Cardiac muscle cell (in vitro differentiated cells and primary cell): ENCODE measurements at regions not wholly inside any gene's neighbourhood (a gene's known extent, or its start where the extent isn't known, plus 50 kb on each side); places are given as distances from the start of the nearest gene placed in this dataset.

Experiments used
- DNase-seq, 2 donors: peaks; one replicate each; pipeline versions ENCODE4 v3.0.0 to v3.0.0-alpha.2; 2010 to 2017; ENCODE audit warnings: low read depth in 1 of 2, low spot score in 1 of 2
- H3K27ac ChIP-seq: fragments of 200-600 bp; sonication (generic); 2 replicates; pipeline ENCODE4 v1.5.1; 2016
- H3K27me3 ChIP-seq: fragments of 200-600 bp; sonication (generic); 2 replicates; pipeline ENCODE4 v1.6.0; 2016; ENCODE audit warnings: control low read depth
- H3K36me3 ChIP-seq: fragments of 200-600 bp; sonication (generic); 2 replicates; pipeline ENCODE4 v1.5.1; 2016; ENCODE audit warnings: control low read depth
- H3K4me1 ChIP-seq: fragments of 200-600 bp; sonication (generic); 2 replicates; pipeline ENCODE4 v1.8.1; 2017; ENCODE audit warnings: low read depth, mild to moderate bottlenecking, mixed run types
- H3K4me3 ChIP-seq: fragments of 200-600 bp; sonication (generic); 2 replicates; pipeline ENCODE4 v1.5.1; 2016; ENCODE audit warnings: mild to moderate bottlenecking
- H3K9me3 ChIP-seq: fragments of 200-600 bp; sonication (generic); 2 replicates; pipeline ENCODE4 v1.5.1; 2017; ENCODE audit warnings: low read depth, mild to moderate bottlenecking, control low read depth
- TF ChIP-seq, protein P1 (sequence below): IDR thresholded peaks from 2 replicates; pipeline ENCODE4 v1.5.1; 2012; ENCODE audit warnings: low read depth, mild to moderate bottlenecking, low read length

DNA sequence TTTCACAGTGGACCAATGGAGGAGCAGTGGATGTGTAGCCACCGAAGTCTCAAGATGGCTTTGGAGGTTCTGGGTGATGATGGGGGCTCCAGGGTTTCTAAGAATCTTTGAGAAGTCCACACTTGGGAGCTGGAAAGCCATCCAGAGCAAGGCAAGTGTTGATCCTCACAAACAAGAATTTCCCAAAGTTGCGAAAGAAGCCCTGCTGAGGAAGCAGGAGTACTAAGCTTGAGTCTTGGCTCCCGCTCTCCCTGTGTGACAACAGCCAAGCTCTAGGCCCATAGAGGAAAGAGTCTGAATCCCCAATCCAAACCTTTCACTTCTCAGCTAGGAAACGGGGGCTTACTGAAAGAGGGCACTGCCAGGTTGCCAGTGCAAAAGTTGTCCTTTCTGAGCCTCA, 106.0 kb downstream of the EDN3 start:
- H3K27me3 ChIP-seq: peaks cover 21% of the 10 kb centered on the region
- H3K36me3 ChIP-seq: no peaks in the 10 kb centered on the region
- peak in 1 of 2 donors; percentile 7 for DNase-seq
- H3K4me1 ChIP-seq: peaks cover 6% of the 10 kb centered on the region
- no peaks in the 10 kb centered on the region for H3K9me3 ChIP-seq
- no peak overlapping the region for H3K4me3 ChIP-seq
- H3K27ac ChIP-seq: no peak overlapping the region
- TF ChIP-seq, protein P1, sequence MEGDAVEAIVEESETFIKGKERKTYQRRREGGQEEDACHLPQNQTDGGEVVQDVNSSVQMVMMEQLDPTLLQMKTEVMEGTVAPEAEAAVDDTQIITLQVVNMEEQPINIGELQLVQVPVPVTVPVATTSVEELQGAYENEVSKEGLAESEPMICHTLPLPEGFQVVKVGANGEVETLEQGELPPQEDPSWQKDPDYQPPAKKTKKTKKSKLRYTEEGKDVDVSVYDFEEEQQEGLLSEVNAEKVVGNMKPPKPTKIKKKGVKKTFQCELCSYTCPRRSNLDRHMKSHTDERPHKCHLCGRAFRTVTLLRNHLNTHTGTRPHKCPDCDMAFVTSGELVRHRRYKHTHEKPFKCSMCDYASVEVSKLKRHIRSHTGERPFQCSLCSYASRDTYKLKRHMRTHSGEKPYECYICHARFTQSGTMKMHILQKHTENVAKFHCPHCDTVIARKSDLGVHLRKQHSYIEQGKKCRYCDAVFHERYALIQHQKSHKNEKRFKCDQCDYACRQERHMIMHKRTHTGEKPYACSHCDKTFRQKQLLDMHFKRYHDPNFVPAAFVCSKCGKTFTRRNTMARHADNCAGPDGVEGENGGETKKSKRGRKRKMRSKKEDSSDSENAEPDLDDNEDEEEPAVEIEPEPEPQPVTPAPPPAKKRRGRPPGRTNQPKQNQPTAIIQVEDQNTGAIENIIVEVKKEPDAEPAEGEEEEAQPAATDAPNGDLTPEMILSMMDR: no peak

DNA sequence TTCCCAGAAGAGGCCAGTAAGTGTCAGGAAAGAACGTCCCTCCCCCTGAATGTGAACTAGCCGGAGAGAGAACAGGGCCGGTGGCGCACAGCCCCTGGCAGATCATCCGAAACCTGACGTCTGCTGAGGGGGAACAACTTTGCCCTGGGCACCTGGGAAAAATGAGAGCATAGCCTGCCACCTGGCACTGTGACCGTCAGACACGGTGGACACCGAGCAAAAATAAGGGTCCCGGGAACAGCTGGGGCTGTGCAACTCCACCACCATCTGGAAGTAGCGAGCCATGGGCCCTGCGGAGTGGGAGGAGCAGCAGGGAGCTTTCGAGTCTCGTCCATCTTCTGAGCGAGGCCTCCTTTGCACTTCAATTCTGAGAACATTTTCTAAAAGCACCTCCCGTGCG, 110.8 kb downstream of the EDN3 start:
- Histone ChIP-seq H3K27ac (no peak overlapping the region), H3K4me3 (no peak overlapping the region), H3K36me3 (no peaks in the 10 kb centered on the region), H3K27me3 (no peaks in the 10 kb centered on the region), H3K9me3 (no peaks in the 10 kb centered on the region), H3K4me1 (peaks cover 21% of the 10 kb centered on the region)
- TF ChIP-seq, protein P1: no peak
- DNase-seq: no peak

DNA sequence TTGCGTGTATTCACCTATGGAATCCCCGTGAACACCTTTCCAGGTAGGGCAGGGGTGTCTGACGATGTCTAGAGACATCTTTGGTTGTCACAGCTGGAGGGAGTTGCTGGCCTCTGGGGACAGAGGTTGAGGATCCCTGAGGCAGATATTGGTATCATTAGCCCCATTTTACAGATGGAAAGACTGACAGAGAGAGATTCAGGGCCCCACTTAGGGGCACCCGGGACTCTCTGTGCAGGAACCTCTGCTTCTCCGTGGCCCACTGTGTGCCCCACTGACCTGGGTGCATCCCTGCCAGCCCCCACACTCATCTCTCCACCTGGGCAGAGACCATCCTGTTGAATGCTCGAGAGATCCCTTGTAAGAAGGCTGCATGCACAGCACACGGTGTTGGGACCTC, 111.2 kb downstream of the EDN3 start:
- Histone ChIP-seq H3K27me3 (no peaks in the 10 kb centered on the region), H3K36me3 (no peaks in the 10 kb centered on the region), H3K9me3 (no peaks in the 10 kb centered on the region), H3K4me1 (peaks cover 21% of the 10 kb centered on the region), H3K4me3 (no peak overlapping the region), H3K27ac (no peak overlapping the region)
- DNase-seq: no peak
- TF ChIP-seq, protein P1: no peak

DNA sequence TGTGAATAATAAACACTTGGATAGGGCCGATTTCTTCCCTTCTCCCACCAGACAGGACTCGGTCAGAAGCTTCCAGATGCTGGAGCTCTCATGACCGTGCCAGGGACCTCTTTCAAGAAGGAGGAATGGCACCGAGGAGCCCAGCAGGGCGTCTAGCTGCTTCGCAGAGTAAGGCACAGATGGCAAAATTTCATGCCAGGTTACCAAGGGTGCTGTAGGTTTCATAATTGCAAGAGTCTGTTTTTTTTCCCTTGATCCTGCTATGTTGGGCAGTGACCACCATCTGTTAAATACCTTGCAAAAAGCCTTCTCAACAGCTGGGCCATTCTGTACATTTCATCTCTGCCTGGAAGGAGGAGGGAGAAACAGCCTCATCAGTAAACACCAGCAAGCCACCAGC, 111.8 kb downstream of the EDN3 start:
- H3K4me3 ChIP-seq: no peak overlapping the region
- H3K4me1 ChIP-seq: peaks cover 21% of the 10 kb centered on the region
- no peaks in the 10 kb centered on the region for H3K9me3 ChIP-seq
- peak overlapping the region; percentile 93 for H3K27ac ChIP-seq
- no peaks in the 10 kb centered on the region for H3K27me3 ChIP-seq
- no peaks in the 10 kb centered on the region for H3K36me3 ChIP-seq
- TF ChIP-seq, protein P1: no peak
- no peak for DNase-seq

DNA sequence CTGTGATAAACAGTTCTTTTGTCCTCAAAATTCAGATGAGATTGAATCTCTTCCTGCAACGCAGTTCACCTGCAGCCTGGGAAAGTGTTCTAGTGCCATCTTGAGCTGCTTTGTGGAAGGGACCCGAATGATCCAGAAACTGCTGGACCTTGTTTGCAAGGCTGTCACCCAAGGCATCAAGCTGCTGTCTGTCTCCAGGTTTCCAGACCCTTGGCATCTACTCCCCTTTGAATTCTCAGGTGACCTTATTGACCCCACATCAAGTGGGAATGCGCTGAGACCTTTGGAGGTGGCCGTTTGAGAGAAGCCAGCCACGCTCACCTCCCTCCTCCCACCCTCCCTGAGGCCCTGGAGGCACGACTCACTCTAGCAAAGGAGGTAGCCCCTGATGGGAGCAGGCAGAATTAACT, 112.5 kb downstream of the EDN3 start:
- Histone ChIP-seq H3K36me3 (no peaks in the 10 kb centered on the region), H3K27ac (peak overlapping the region; percentile 93), H3K4me1 (peaks cover 21% of the 10 kb centered on the region), H3K9me3 (no peaks in the 10 kb centered on the region), H3K27me3 (no peaks in the 10 kb centered on the region), H3K4me3 (no peak overlapping the region)
- TF ChIP-seq, protein P1: no peak
- peak in 1 of 2 donors; percentile 69 for DNase-seq
